K562 (cell line): ENCODE measurements at regions not wholly inside any gene's neighbourhood (a gene's known extent, or its start where the extent isn't known, plus 50 kb on each side); places are given as distances from the start of the nearest gene placed in this dataset.

ENCODE experiments used
- ATAC-seq: fragments of 200-7000 bp; cut with Tn5 transposase; 3 replicates; pipeline ENCODE4 v1.9.1; 2020; ENCODE audit warnings: moderate library complexity
- BruUV-seq: library from RNA; stranded (reverse); fragments of 400-500 nt; replicated peaks from 2 replicates; lab custom pipeline; 2021; lab: Mats Ljungman, UMichigan
- CTCF ChIA-PET: fragments of 300-600 bp; formaldehyde crosslinking; extraction: SDS; loops from one replicate; lab custom pipeline; 2021; ENCODE audit warnings: low intra/inter-chr PET ratio; lab: Yijun Ruan, JAX
- POLR2A ChIA-PET: fragments of 300-600, 350-650 bp; sonication (Branson Sonifier 250); formaldehyde crosslinking; extraction: SDS; loops from one replicate; lab custom pipeline; 2021; ENCODE audit warnings: antibody characterized with exemption, inconsistent platforms; lab: Yijun Ruan, JAX
- DNase-seq, 4 experiments: peaks; one replicate each; pipeline versions ENCODE4 v3.0.0 to v3.0.0-alpha.2; 2011 to 2018; ENCODE audit warnings: low spot score in 3 of 4, mixed read lengths in 3 of 4; ENCODE audit errors: extremely low read depth in 1 of 4
- FAIRE-seq: peaks from 2 replicates; lab custom pipeline; 2011; peaks lifted over from hg19 to GRCh38; lab: Jason Lieb, UNC
- H2AFZ ChIP-seq: 2 replicates; pipeline ENCODE4 v1.6.0; 2011; ENCODE audit warnings: low read depth, low read length, control low read depth, inconsistent platforms
- H3K27ac ChIP-seq: fragments of 200-600 bp; 3 replicates; pipeline ENCODE4 v1.8.0; 2011; ENCODE audit warnings: low read depth, mild to moderate bottlenecking, control low read depth, inconsistent platforms, low read length, moderate library complexity, mixed read lengths; ENCODE audit errors: extremely low read depth
- H3K27me3 ChIP-seq, 2 experiments: fragments of 300-600 bp in 1 of 2; 2 replicates in 1 of 2; 3 replicates in 1 of 2; pipeline versions ENCODE4 v1.6.0 to v1.8.0; 2011; ENCODE audit warnings: inconsistent platforms in 2 of 2, low read length in 2 of 2, mild to moderate bottlenecking in 1 of 2, mixed read lengths in 1 of 2, moderate library complexity in 1 of 2; ENCODE audit not compliant: control insufficient read depth in 2 of 2, insufficient read depth in 2 of 2
- H3K36me3 ChIP-seq: fragments of 300-600 bp; 3 replicates; pipeline ENCODE4 v1.8.0; 2011; ENCODE audit warnings: mild to moderate bottlenecking, low read length, inconsistent platforms; ENCODE audit not compliant: control insufficient read depth, insufficient read depth
- H3K4me1 ChIP-seq, 2 experiments: fragments of 200-600 bp in 1 of 2; replicated peaks in 1 of 2; 2 replicates in 1 of 2; 3 replicates in 1 of 2; pipeline versions ENCODE4 v1.5.1 to v1.8.0; 2011; ENCODE audit warnings: inconsistent platforms in 2 of 2, low read length in 2 of 2, mild to moderate bottlenecking in 1 of 2, mixed read lengths in 1 of 2, moderate library complexity in 1 of 2; ENCODE audit not compliant: control insufficient read depth in 2 of 2, insufficient read depth in 2 of 2
- H3K4me2 ChIP-seq: 2 replicates; pipeline ENCODE4 v1.6.1; 2011; ENCODE audit warnings: low read length, control low read depth, inconsistent platforms, mixed read lengths; ENCODE audit not compliant: insufficient read depth
- H3K4me3 ChIP-seq: fragments of 200-600 bp; sonication (generic), shearing (Covaris generic); 2 replicates; pipeline ENCODE4 v1.5.1; 2016; ENCODE audit warnings: control low read depth, inconsistent platforms
- H3K79me2 ChIP-seq: fragments of 200-600 bp; 3 replicates; pipeline ENCODE4 v1.8.0; 2011; ENCODE audit warnings: low read length, inconsistent platforms; ENCODE audit not compliant: control insufficient read depth, insufficient read depth
- H3K9ac ChIP-seq, 2 experiments: 2 replicates each; pipeline versions ENCODE4 v1.6.0 to v1.6.1; 2011; ENCODE audit warnings: low read depth in 2 of 2, low read length in 2 of 2, control low read depth in 1 of 2, inconsistent platforms in 1 of 2, mild to moderate bottlenecking in 1 of 2, mixed read lengths in 1 of 2; ENCODE audit not compliant: insufficient read depth in 1 of 2
- H3K9me1 ChIP-seq: one replicate; pipeline ENCODE4 v1.6.0; 2011; ENCODE audit warnings: inconsistent platforms, mild to moderate bottlenecking, low read length, moderate library complexity; ENCODE audit not compliant: control insufficient read depth, insufficient read depth
- H3K9me3 ChIP-seq: replicated peaks from 2 replicates; pipeline ENCODE4 v1.5.1; 2011; ENCODE audit warnings: low read depth, low read length, inconsistent platforms; ENCODE audit not compliant: control insufficient read depth, insufficient read depth
- H4K20me1 ChIP-seq: replicated peaks from 2 replicates; pipeline ENCODE4 v1.6.1; 2011; ENCODE audit warnings: low read length, inconsistent platforms, mixed read lengths; ENCODE audit not compliant: control insufficient read depth, insufficient read depth
- BRD4 ChIP-seq: fragments of 200-600 bp; sonication (generic); IDR thresholded peaks from 2 replicates; pipeline ENCODE4 v1.6.1; 2017; ENCODE audit warnings: inconsistent platforms
- C11orf30 ChIP-seq: fragments of 450-650 bp; IDR thresholded peaks from 2 replicates; pipeline ENCODE4 v1.6.1; 2016; ENCODE audit warnings: low read depth, mild to moderate bottlenecking
- CEBPB ChIP-seq: fragments of 450-650 bp; IDR thresholded peaks from 2 replicates; pipeline ENCODE4 v1.6.1; 2016; ENCODE audit warnings: missing genetic modification characterization, missing compliant biosample characterization
- CHD2 ChIP-seq: IDR thresholded peaks from 2 replicates; pipeline ENCODE4 v1.6.1; 2011; ENCODE audit warnings: low read depth, low read length
- ESRRB ChIP-seq: fragments of 250-450 bp; sonication (Bioruptor Pico); IDR thresholded peaks from 2 replicates; pipeline ENCODE4 v1.5.0; 2020; ENCODE audit warnings: mild to moderate bottlenecking, moderate library complexity, borderline replicate concordance
- FOXJ3 ChIP-seq: sonication (generic); formaldehyde crosslinking; IDR thresholded peaks from 2 replicates; pipeline ENCODE4 v1.4.0; 2020; ENCODE audit warnings: mild to moderate bottlenecking, missing genetic modification reagents
- KHSRP ChIP-seq: fragments of 450-650 bp; IDR thresholded peaks from 2 replicates; pipeline ENCODE4 v1.6.1; 2017
- KLF1 ChIP-seq: fragments of 450-650 bp; IDR thresholded peaks from 2 replicates; pipeline ENCODE4 v1.6.1; 2016; ENCODE audit warnings: missing genetic modification characterization, missing compliant biosample characterization
- STAG1 ChIP-seq: sonication (generic); formaldehyde crosslinking; IDR thresholded peaks from 2 replicates; pipeline ENCODE4 v1.5.0; 2020; ENCODE audit warnings: missing genetic modification reagents, borderline replicate concordance
- THRAP3 ChIP-seq: fragments of 450-650 bp; IDR thresholded peaks from 2 replicates; pipeline ENCODE4 v1.6.1; 2016; ENCODE audit warnings: mild to moderate bottlenecking, inconsistent platforms, borderline replicate concordance
- WHSC1 ChIP-seq: IDR thresholded peaks from one replicate; pipeline ENCODE4 v1.6.1; 2012; ENCODE audit warnings: low read length, control low read depth, inconsistent platforms
- ZNF143 ChIP-seq: sonication (generic); formaldehyde crosslinking; IDR thresholded peaks from 2 replicates; pipeline ENCODE4 v1.9.0; 2022; ENCODE audit warnings: mild to moderate bottlenecking, missing genetic modification reagents
- ZNF239 ChIP-seq: fragments of 250-450 bp; sonication (Bioruptor Pico); IDR thresholded peaks from 2 replicates; pipeline ENCODE4 v1.4.0; 2020; ENCODE audit warnings: mild to moderate bottlenecking
- ZNF717 ChIP-seq: fragments of 250-450 bp; sonication (Bioruptor Pico); IDR thresholded peaks from 2 replicates; pipeline ENCODE4 v1.5.0; 2021
- ZNF76 ChIP-seq: fragments of 250-450 bp; sonication (Bioruptor Pico); IDR thresholded peaks from 2 replicates; pipeline ENCODE4 v1.4.0; 2020; ENCODE audit warnings: mild to moderate bottlenecking, moderate library complexity, borderline replicate concordance
- WGBS: fragments of 100-300 bp; shearing (Covaris generic); methylation state at CpG from one replicate; pipeline ENCODE4 v1.1.6; 2016; ENCODE audit warnings: low coverage, mixed read lengths; ENCODE audit not compliant: insufficient coverage; ENCODE audit errors: missing lambda C conversion rate; 5-methylcytosine and 5-hydroxymethylcytosine counted together
- in situ Hi-C: fragments of 300-500 bp; cut with MboI; formaldehyde crosslinking; loops from 4 replicates; pipeline ENCODE4 v1.15.0; 2018; ENCODE audit warnings: inconsistent platforms, mixed read lengths
- intact Hi-C: fragments of 100-400 bp; cut with micrococcal nuclease; formaldehyde crosslinking; loops from 2 replicates; pipeline ENCODE4 v1.14.2; 2022
- TF ChIP-seq, protein P1 (sequence below): fragments of 450-650 bp; IDR thresholded peaks from 2 replicates; pipeline ENCODE4 v1.6.1; 2016; ENCODE audit warnings: antibody characterized with exemption
- TF ChIP-seq, protein P2 (sequence below): sonication (generic); formaldehyde crosslinking; IDR thresholded peaks from 2 replicates; pipeline ENCODE4 v1.9.0; 2022; ENCODE audit warnings: mild to moderate bottlenecking, missing genetic modification reagents
- TF ChIP-seq, protein P3 (sequence below): fragments of 250-450 bp; sonication (Bioruptor Pico); IDR thresholded peaks from 2 replicates; pipeline ENCODE4 v1.4.0; 2020

DNA sequence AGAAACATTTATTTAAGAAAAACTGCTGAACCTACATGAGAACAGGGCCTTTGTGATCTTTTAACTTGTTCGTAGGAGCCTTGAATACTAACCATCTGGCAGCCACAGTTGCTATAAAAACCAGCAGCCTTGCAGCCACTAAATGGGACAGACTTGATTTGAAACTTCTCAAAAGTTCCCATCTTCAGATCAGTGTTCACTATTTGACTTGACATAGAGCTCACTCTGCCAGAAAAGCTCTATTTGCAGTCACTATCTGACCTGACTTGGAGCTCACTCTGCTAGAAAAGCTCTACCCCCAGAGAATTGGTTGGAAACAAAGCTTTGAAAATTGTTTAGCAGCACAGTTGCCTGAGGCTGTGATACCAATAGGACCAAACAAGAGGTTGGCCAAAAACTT, 119.3 kb upstream of the F13A1 start:
- in situ Hi-C loops = no loop called here
- CTCF ChIA-PET = no interaction called here

DNA sequence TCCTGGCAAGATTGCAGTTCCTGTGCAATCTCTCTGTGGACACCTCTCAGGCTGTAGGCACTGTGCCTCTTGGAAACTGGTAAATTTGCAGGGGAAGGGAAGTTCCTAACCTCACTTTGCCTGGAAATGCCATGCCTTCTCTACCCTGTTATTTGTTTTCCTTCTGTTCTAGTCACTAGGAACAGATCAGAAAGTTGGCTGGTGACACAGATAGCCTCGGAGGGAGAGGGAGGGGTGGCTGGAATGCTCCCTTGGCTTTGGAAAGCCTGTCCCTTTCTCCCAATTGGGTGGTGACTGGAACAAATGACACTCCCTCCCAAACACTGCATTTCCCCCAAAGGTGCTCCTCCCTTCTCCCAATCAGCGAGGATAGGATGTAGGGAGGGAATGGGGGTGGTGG, 131.5 kb upstream of the F13A1 start:
- CTCF ChIA-PET = no interaction called here
- no peak for FAIRE-seq
- POLR2A ChIA-PET = no interaction called here

More for the DNA sequence above, 119.3 kb upstream of the F13A1 start:
- DNase-seq (no peak), ATAC-seq (no peak), FAIRE-seq (no peak)
- Histone ChIP-seq H3K27me3 (0 out of 5 replicates have a peak, but pooled peaks cover 0 to 4% of the 10 kb centered on the region in 2 experiments), H3K36me3 (no peaks in the 10 kb centered on the region), H3K79me2 (no peaks in the 10 kb centered on the region), H4K20me1 (no peaks in the 10 kb centered on the region), H2AFZ (no peak overlapping the region), H3K9ac (no peak overlapping the region), H3K4me1 (no peaks in the 10 kb centered on the region), H3K4me2 (no peak overlapping the region), H3K27ac (no peak overlapping the region), H3K9me1 (no peaks in the 10 kb centered on the region), H3K9me3 (no peaks in the 10 kb centered on the region), H3K4me3 (no peak overlapping the region)
- POLR2A ChIA-PET = interaction anchor here (0.9 to 1.0 kb wide), 2 partner anchors 16 to 22 kb away, joined by 3 read pairs; no protein-coding TSS in a partner anchor
- intact Hi-C loops = no loop called here
- TF ChIP-seq THRAP3 (no peak), FOXJ3 (CRISPR knock-in tag) (no peak), CEBPB (tag) (no peak), ESRRB (CRISPR knock-in tag) (no peak), ZNF143 (CRISPR knock-in tag) (no peak)
- no TSS peak for BruUV-seq
- 0% methylated on average over 1 of the region's 1 CpG for WGBS

More for the DNA sequence above, 131.5 kb upstream of the F13A1 start:
- intact Hi-C loops (no loop called here), in situ Hi-C loops (no loop called here)
- ATAC-seq (no peak), DNase-seq (no peak)
- Histone ChIP-seq H3K9ac (no peak overlapping the region), H3K27me3 (no peaks in the 10 kb centered on the region), H3K9me1 (no peaks in the 10 kb centered on the region), H3K4me2 (no peak overlapping the region), H3K4me1 (no peaks in the 10 kb centered on the region), H2AFZ (no peak overlapping the region), H3K4me3 (no peak overlapping the region), H4K20me1 (no peaks in the 10 kb centered on the region), H3K79me2 (no peaks in the 10 kb centered on the region), H3K27ac (no peak overlapping the region), H3K36me3 (no peaks in the 10 kb centered on the region), H3K9me3 (no peaks in the 10 kb centered on the region)
- BruUV-seq = no TSS peak
- WGBS = 0% methylated on average over 2 of the region's 2 CpGs
- TF ChIP-seq, protein P1, sequence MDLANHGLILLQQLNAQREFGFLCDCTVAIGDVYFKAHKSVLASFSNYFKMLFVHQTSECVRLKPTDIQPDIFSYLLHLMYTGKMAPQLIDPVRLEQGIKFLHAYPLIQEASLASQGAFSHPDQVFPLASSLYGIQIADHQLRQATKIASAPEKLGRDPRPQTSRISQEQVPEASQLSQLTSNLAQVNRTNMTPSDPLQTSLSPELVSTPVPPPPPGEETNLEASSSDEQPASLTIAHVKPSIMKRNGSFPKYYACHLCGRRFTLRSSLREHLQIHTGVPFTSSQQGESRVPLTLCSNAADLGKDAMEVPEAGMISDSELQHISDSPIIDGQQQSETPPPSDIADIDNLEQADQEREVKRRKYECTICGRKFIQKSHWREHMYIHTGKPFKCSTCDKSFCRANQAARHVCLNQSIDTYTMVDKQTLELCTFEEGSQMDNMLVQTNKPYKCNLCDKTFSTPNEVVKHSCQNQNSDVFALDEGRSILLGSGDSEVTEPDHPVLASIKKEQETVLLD = no peak
- TF ChIP-seq ZNF76 (CRISPR knock-in tag) (no peak), KLF1 (no peak), C11orf30 (no peak), ZNF239 (no peak), STAG1 (no peak), CHD2 (no peak), ZNF717 (CRISPR knock-in tag) (no peak), KHSRP (no peak), WHSC1 (no peak), BRD4 (no peak)
- TF ChIP-seq, protein P2, sequence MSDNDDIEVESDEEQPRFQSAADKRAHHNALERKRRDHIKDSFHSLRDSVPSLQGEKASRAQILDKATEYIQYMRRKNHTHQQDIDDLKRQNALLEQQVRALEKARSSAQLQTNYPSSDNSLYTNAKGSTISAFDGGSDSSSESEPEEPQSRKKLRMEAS (CRISPR knock-in tag) = no peak
- TF ChIP-seq, protein P3, sequence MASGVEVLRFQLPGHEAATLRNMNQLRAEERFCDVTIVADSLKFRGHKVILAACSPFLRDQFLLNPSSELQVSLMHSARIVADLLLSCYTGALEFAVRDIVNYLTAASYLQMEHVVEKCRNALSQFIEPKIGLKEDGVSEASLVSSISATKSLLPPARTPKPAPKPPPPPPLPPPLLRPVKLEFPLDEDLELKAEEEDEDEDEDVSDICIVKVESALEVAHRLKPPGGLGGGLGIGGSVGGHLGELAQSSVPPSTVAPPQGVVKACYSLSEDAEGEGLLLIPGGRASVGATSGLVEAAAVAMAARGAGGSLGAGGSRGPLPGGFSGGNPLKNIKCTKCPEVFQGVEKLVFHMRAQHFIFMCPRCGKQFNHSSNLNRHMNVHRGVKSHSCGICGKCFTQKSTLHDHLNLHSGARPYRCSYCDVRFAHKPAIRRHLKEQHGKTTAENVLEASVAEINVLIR (CRISPR knock-in tag) = no peak
